Stomach (tissue), 8 donors: ENCODE measurements at regions not wholly inside any gene's neighbourhood (a gene's known extent, or its start where the extent isn't known, plus 50 kb on each side); places are given as distances from the start of the nearest gene placed in this dataset.

ENCODE experiments used
- DNase-seq, 2 donors: peaks; one replicate each; pipeline versions ENCODE4 v3.0.0 to v3.0.0-alpha.2; 2013 to 2019
- H3K27ac ChIP-seq, 5 donors: fragments of 200-600 bp in 4 of 5; sonication (generic) in 4 of 5; one replicate each; pipeline ENCODE4 v1.5.1; 2013 to 2019; ENCODE audit warnings: mild to moderate bottlenecking in 1 of 5, moderate library complexity in 1 of 5
- H3K27me3 ChIP-seq, 3 donors: fragments of 200-600 bp; sonication (generic); one replicate each; pipeline ENCODE4 v1.5.1; 2017 to 2019; ENCODE audit warnings: mixed run types in 1 of 3
- H3K36me3 ChIP-seq, 4 donors: fragments of 200-600 bp; sonication (generic); 1 replicate in 3 of 4; 2 replicates in 1 of 4; pipeline ENCODE4 v1.5.1; 2016 to 2019
- H3K4me1 ChIP-seq, 4 donors: fragments of 200-600 bp; sonication (generic); one replicate each; pipeline ENCODE4 v1.5.1; 2016 to 2019
- H3K4me3 ChIP-seq, 4 donors: fragments of 200-600 bp; sonication (generic) in 3 of 4; one replicate each; pipeline ENCODE4 v1.5.1; 2016 to 2019; ENCODE audit warnings: mild to moderate bottlenecking in 1 of 4
- H3K9me3 ChIP-seq, 4 donors: fragments of 200-600 bp; sonication (generic); one replicate each; pipeline ENCODE4 v1.5.1; 2016 to 2019
- EP300 ChIP-seq: sonication (generic); formaldehyde crosslinking; IDR thresholded peaks from one replicate; pipeline ENCODE4 v1.6.1; 2017; ENCODE audit warnings: antibody characterized with exemption
- POLR2A ChIP-seq, 4 donors: fragments of 450-650 bp; IDR thresholded peaks; one replicate each; pipeline ENCODE4 v1.6.1; 2016; ENCODE audit warnings: antibody characterized with exemption in 4 of 4, control low read depth in 2 of 4, mild to moderate bottlenecking in 1 of 4, moderate library complexity in 1 of 4
- POLR2AphosphoS5 ChIP-seq, 3 donors: sonication (generic); formaldehyde crosslinking; IDR thresholded peaks; one replicate each; pipeline ENCODE4 v1.6.1; 2016; ENCODE audit warnings: antibody characterized with exemption in 3 of 3
- WGBS, 5 donors: extraction: QIAGEN DNeasy Blood & Tissue Kit in 3 of 5; methylation state at CpG; one replicate each; pipeline versions ENCODE4 v1.1.5 to v1.1.7; 2013 to 2018; 5-methylcytosine and 5-hydroxymethylcytosine counted together
- intact Hi-C: fragments of 100-400 bp; cut with DNase I; formaldehyde crosslinking; loops from one replicate; pipeline ENCODE4 v1.15.1; 2023; ENCODE audit warnings: low total_unique reads
- TF ChIP-seq, protein P1 (sequence below), 7 experiments: fragments of 450-650 bp in 4 of 7; fragments of 200-600 bp in 3 of 7; sonication (generic) in 3 of 7; IDR thresholded peaks; one replicate each; pipeline ENCODE4 v1.5.1; 2016 to 2019; ENCODE audit warnings: antibody characterized with exemption in 7 of 7, control low read depth in 2 of 7, mild to moderate bottlenecking in 1 of 7
- donor health status: healthy with polysubstance abuse.
- donor health status: Bipolar disorder and iron deficiency.
- donor health status: healthy.

DNA sequence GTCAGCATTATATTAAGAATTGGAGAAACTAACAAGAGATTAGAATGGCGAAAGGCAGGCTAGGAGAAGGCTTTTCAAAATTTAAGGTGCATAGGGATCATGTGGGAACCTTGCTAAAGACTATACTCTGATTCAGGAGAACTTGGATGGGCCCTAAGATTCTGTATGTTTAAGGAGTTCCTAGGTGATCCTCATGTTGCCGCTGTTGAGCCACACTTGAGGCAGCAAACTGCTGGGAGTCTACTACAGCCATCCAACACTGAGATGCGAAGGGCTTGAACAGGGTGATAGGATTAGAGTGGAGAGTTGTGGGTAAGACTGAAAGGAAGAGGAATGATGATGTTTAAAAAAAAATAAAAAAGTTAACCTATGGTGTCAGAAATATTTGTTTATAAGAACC is 1013.2 kb downstream of the MRPL39 start:
- no peak overlapping the region for H3K4me3 ChIP-seq
- 82 to 91% (median 88%) methylated on average over 3 of the region's 3 CpGs for WGBS, 5 donors
- H3K27ac ChIP-seq: no peak overlapping the region
- no peak for DNase-seq
- no peak for TF ChIP-seq POLR2AphosphoS5 (IDR thresholded peaks at IDR 0.05)
- no peaks in the 10 kb centered on the region for H3K27me3 ChIP-seq
- H3K9me3 ChIP-seq: peaks cover 0 to 10% (median 0%) of the 10 kb centered on the region in 4 donors
- intact Hi-C loops: no loop called here
- no peaks in the 10 kb centered on the region for H3K4me1 ChIP-seq
- no peaks in the 10 kb centered on the region for H3K36me3 ChIP-seq

DNA sequence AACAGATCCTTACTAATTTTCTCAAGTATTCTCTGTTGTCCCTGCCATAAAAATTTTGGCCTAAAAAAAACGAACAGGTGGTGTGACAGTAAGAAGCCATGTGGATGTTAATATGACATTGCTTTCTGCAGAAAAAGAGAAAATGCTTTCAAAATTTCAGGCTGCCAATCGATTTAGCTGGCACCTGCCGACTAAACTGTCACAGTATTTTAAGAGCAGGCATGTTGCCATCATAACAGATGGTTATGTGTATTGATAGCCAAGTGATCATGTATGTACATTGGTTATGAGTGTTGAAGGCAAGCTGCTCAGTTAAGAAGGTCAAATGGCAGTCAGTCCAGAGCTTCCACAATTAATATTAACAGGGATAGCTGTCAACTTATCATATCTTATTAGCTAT is 1017.0 kb downstream of the MRPL39 start:
- intact Hi-C loops: no loop called here
- Histone ChIP-seq H3K27me3 (no peaks in the 10 kb centered on the region), H3K36me3 (no peaks in the 10 kb centered on the region), H3K4me1 (no peaks in the 10 kb centered on the region), H3K4me3 (no peak overlapping the region), H3K27ac (no peak overlapping the region), H3K9me3 (peaks cover 0 to 11% (median 3%) of the 10 kb centered on the region in 4 donors)
- DNase-seq: no peak
- TF ChIP-seq POLR2AphosphoS5 (IDR thresholded peaks at IDR 0.05): no peak
- no peak for TF ChIP-seq POLR2A (IDR thresholded peaks at IDR 0.05)
- no peak for TF ChIP-seq EP300
- TF ChIP-seq, protein P1, sequence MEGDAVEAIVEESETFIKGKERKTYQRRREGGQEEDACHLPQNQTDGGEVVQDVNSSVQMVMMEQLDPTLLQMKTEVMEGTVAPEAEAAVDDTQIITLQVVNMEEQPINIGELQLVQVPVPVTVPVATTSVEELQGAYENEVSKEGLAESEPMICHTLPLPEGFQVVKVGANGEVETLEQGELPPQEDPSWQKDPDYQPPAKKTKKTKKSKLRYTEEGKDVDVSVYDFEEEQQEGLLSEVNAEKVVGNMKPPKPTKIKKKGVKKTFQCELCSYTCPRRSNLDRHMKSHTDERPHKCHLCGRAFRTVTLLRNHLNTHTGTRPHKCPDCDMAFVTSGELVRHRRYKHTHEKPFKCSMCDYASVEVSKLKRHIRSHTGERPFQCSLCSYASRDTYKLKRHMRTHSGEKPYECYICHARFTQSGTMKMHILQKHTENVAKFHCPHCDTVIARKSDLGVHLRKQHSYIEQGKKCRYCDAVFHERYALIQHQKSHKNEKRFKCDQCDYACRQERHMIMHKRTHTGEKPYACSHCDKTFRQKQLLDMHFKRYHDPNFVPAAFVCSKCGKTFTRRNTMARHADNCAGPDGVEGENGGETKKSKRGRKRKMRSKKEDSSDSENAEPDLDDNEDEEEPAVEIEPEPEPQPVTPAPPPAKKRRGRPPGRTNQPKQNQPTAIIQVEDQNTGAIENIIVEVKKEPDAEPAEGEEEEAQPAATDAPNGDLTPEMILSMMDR (IDR thresholded peaks at IDR 0.05): no peak
- WGBS, 5 donors: 52 to 67% (median 61%) methylated on average over 3 of the region's 3 CpGs

DNA sequence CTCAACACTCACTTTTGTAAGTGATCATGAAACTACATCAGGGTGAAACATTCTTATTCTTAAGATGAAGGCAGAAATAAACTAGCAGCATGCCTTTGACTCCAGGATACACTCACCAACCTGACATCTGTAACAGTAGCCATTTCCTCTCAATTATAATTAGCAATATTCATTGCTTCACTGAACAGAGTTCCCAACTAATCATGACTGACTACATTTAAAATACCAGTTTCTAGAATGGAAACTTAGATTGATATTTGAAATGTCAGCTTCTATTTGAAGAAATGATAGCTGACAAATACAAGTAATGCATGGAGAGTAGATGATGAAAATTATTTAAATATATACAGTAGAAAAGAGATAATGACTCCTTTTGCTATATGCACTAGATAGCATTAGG is 1023.8 kb downstream of the MRPL39 start:
- H3K27ac ChIP-seq: no peak overlapping the region
- H3K4me1 ChIP-seq: no peaks in the 10 kb centered on the region
- no peaks in the 10 kb centered on the region for H3K27me3 ChIP-seq
- H3K36me3 ChIP-seq: no peaks in the 10 kb centered on the region
- intact Hi-C loops: no loop called here
- no peak for DNase-seq
- no peak overlapping the region for H3K4me3 ChIP-seq
- TF ChIP-seq POLR2A (IDR thresholded peaks at IDR 0.05) (no peak), POLR2AphosphoS5 (IDR thresholded peaks at IDR 0.05) (no peak), EP300 (no peak)
- TF ChIP-seq, protein P1 (IDR thresholded peaks at IDR 0.05): no peak
- H3K9me3 ChIP-seq: peaks cover 0 to 15% (median 6%) of the 10 kb centered on the region in 4 donors

DNA sequence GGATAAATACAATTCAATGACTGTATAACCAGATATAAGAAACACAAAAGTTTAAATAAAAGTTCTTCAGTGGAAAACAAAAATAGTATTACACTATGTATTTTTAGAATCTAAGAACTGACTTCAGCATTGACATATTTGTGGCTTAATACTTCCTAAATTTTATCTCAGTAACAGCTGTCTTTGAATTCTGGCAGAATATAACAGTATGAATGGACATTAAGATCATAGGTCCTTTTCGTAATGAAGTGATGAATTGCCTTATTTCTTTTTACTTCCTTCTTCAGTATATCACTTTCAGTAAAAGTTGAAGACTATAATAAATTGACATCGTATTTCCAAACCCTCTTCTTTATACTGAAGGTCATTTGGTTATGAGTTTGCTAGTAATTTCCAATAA is 1030.0 kb downstream of the MRPL39 start:
- intact Hi-C loops: no loop called here
- no peaks in the 10 kb centered on the region for H3K9me3 ChIP-seq
- DNase-seq: no peak
- H3K36me3 ChIP-seq: no peaks in the 10 kb centered on the region
- H3K27ac ChIP-seq: no peak overlapping the region
- H3K27me3 ChIP-seq: no peaks in the 10 kb centered on the region
- no peaks in the 10 kb centered on the region for H3K4me1 ChIP-seq
- no peak for TF ChIP-seq POLR2AphosphoS5 (IDR thresholded peaks at IDR 0.05)
- TF ChIP-seq EP300: no peak
- TF ChIP-seq POLR2A (IDR thresholded peaks at IDR 0.05): no peak
- TF ChIP-seq, protein P1 (IDR thresholded peaks at IDR 0.05): no peak
- WGBS, 5 donors: 57 to 73% (median 68%) methylated on average over 2 of the region's 2 CpGs
- H3K4me3 ChIP-seq: no peak overlapping the region

DNA sequence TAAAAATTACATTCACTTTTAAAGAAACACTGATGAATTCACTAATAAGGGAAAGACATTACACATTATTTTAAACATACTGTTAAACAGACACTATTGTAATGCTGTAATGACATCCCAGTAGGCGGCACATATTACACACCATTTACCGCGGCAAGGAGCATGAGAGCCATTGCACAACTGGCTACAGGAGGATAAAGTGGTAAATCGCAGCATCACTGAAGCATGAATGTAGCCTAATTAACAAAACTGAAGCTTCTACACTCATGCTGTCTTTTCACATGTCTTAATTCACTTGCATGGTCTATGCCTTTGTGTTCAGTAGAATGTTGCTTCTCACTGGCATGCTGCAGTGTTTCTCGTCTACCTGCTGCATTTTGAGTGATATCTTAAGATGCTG is 1046.0 kb downstream of the MRPL39 start:
- no peaks in the 10 kb centered on the region for H3K36me3 ChIP-seq
- no peaks in the 10 kb centered on the region for H3K27me3 ChIP-seq

More for the DNA sequence above, 1046.0 kb downstream of the MRPL39 start:
- no peak overlapping the region for H3K4me3 ChIP-seq
- no peak overlapping the region for H3K27ac ChIP-seq
- H3K4me1 ChIP-seq: no peaks in the 10 kb centered on the region
- no peak for TF ChIP-seq POLR2AphosphoS5 (IDR thresholded peaks at IDR 0.05)
- TF ChIP-seq EP300: no peak
- no peak for TF ChIP-seq POLR2A (IDR thresholded peaks at IDR 0.05)
- 88 to 93% (median 91%) methylated on average over 5 of the region's 5 CpGs for WGBS, 5 donors
- intact Hi-C loops: no loop called here
- H3K9me3 ChIP-seq: peaks cover 0 to 11% (median 5%) of the 10 kb centered on the region in 4 donors
- DNase-seq: no peak
